Prostate gland (tissue), 2 donors: ENCODE measurements at regions not wholly inside any gene's neighbourhood (a gene's known extent, or its start where the extent isn't known, plus 50 kb on each side); places are given as distances from the start of the nearest gene placed in this dataset.

ENCODE experiments used
- CTCF ChIP-seq, 4 experiments: fragments of 200-600 bp in 2 of 4; fragments of 450-650 bp in 2 of 4; sonication (generic) in 2 of 4; IDR thresholded peaks; 1 replicate in 3 of 4; 2 replicates in 1 of 4; pipeline ENCODE4 v1.5.1; 2016 to 2019; ENCODE audit warnings: antibody characterized with exemption in 4 of 4, mild to moderate bottlenecking in 2 of 4, moderate library complexity in 2 of 4
- POLR2AphosphoS5 ChIP-seq: sonication (generic); formaldehyde crosslinking; IDR thresholded peaks from one replicate; pipeline ENCODE4 v1.6.1; 2017; ENCODE audit warnings: antibody characterized with exemption

GRCh38 chr20:60505423-60505822 is 547.2 kb downstream of the CDH26 start:
- TF ChIP-seq POLR2AphosphoS5 = no peak
- TF ChIP-seq CTCF (IDR thresholded peaks at IDR 0.05) = no peak
